HG02870 (cell line): ENCODE measurements at regions not wholly inside any gene's neighbourhood (a gene's known extent, or its start where the extent isn't known, plus 50 kb on each side); places are given as distances from the start of the nearest gene placed in this dataset.

Experiments used
- ATAC-seq: cut with Tn5 transposase; IDR thresholded peaks from one replicate; pipeline ENCODE4 v1.9.1; 2021; ENCODE audit warnings: mild to moderate bottlenecking, moderate library complexity; ENCODE audit not compliant: unreplicated experiment

DNA sequence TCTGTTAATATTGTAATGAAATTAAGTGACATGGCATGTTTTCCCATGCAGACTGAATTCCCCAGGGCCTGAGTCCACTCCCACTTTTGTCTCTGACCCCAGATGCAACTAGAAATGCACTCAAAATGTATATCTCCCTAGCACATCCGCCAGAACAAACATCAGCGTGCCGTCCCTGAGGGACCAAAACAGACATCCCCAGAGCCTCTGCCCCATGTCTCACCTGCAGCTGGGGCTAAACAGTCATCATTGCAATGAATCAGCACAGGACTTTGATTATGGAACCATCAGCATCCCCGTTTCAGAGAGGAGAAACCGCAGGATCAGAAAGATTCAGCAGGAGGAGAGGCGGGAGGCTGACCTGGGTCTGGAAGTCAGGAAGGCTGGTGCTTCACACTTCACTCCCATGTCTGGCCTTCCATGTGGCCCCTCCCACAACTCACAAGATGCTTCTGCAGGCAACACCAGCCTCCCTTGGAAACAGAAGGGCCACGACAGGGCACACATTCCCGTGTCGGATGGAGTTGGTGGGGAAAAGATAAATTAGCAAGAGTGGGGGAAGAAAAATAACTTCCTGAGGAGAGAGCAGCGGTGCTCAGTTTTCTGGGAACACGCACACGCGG, 130.6 kb upstream of the VSTM2B start:
- ATAC-seq: no peak

DNA sequence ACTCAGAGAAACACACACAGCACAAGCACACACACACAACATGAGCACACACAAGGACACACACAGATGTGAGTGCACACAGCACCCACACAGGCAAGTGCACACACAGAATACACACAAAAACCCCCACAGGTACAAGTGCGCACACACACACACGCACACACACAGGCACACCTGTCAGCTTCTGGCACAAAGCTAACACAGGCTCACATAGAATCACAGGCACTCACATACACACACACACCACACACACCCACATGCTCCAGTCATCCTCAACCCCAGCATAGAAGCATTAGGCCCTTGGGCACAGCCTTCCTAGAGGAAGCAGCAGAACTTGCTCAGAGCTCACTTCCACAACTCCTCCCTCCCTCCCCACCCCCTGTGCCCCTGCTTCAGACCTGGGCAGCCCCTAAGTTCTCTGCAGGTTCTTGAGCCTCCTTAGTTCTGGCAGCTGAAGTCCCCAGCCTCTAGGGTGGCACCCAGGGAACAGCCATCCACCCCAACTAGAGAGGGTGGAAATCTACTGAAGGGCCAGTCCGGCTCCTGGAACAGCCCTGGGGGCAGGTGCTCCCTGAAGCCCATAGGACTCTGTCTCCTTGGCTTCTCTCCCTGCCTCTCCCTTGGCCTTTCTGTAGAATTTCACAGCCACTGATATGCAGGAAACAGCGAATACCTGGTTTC, 129.9 kb upstream of the VSTM2B start:
- no peak for ATAC-seq

GRCh38 chr19:29396925-29397324, 128.9 kb upstream of the VSTM2B start:
- ATAC-seq: no peak

DNA sequence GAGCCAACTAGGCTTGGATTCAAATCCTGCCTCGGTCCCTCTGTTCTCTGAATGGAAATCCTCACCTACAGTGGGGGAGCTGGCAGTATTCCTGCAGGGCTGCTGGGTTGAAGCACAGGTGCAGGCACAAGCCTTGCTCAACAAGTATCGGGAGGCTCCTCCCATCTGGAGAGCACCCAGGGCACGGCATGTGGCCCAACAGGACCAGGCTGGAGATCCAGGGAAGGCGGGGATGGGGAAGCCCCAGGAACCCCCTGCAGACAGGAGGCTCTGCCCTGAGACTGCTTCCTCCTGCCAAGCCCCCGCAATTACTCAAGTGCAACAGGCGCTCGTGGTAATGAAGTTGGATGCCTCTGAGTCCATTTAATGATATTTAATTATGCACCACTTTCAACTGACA, 128.0 kb upstream of the VSTM2B start:
- no peak for ATAC-seq

- no peak for ATAC-seq
Measured at GRCh38 chr19:29399804-29400203, 126.0 kb upstream of the VSTM2B start.

DNA sequence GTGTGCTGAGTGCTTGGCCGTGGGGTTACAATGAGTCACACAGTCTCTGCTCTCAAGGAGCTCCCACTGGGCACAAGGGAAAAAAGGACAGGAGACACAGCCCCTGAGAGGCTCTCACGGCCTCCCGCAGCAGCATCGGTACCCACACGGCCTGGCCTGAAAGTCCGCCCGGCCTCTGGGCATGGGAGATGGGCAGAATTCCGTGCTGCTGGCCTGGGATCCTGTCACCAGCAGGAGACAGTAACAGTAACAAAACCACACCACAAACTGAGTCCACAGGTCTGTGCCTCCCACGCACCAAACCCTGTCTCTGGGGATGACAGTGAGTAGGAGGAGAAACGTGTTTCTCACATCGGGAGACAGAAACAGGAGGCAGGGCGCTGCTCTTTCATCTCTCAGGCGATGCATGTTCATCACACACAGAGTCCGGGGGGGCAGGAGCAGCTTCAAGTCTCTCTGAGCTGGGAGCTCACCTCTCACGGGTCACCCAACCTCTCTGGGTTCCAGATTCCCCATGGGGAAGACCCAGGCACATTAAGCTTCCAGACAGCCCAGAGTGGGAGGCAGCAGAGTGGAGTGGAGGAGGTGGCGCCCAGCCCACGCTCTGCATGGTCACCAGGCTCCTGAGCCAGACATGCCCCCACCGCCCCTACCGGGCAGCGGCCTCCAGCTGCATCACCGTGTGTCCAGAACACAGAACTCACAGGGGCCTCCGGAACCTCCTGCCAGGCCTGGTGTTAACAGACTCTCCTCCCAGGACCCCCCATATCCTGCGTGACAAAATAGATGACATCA, 124.7 kb upstream of the VSTM2B start:
- no peak for ATAC-seq

DNA sequence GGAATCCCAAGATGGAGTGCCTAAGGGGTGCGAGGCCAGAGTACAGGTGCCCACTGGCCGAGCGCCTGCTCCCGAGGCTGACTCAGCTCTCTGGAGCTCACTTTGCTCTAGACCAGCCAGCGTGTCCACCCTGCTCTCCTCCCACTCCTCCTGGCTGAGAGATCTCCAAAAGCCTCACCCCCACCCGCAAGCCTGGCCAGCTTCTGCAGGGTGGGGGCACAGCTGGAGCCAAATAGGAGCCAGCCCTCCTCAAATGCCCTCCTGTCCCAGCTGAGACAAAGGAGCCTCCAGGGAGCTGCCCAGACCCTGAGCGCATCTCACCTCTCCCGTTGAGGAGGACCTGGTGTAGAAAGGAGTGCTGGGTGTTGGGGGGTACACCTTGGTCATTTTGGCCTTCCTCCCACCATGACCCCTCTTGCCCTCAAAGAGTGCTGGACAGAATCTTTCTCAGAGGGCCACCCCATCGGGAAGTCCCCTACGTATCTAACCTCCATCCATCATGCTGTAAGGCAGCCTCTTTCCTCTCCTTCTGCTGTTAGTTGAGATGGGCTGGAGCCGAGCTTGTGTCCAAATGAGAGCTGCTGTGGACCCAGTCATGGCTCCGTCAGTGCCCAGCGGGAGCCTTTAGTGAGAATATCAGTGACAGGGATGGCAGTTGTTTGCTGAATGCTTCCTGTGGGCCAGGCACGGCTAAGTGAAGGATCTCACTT, 123.9 kb upstream of the VSTM2B start:
- no peak for ATAC-seq

DNA sequence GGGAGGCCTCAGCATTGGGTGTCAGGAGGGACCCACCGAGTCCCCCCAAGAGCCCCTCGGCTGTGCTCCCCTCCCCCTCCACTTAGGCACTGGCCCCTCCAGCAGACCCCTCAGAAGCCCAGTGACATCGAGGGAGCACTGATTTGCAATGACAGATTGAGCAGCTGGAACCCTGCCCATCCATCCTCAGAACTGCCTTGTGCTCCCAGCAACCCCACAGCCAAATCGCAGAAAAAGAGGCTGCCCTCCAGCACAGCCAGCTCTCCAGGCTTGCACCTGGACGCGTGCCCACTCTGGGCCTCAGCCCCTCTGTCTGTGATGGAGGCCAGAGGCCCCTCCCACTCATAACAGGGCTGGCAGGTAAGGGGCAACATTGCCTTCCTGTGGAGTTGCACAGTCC, 123.2 kb upstream of the VSTM2B start:
- ATAC-seq: no peak

DNA sequence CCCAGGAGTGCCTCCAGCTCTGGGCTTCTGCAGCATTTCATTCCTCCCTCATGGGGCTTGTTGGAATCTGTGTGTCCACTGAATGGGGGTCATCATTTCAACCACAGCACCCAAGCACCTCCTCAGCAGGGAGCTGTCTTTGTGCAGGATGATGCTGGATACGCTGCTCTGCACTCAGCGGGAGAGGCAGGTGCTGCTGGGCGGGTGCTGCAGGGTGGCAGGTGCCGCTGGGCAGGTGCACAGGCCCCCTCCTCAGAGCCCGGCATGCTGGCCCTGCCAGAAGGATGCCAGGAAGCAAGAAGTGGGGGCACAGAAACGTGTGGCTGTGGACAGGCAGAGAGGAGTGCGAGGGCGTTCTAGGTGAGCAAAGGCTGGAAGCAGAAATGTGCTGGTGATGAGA, 121.8 kb upstream of the VSTM2B start:
- no peak for ATAC-seq

GRCh38 chr19:29404951-29405727, 120.7 kb upstream of the VSTM2B start:
- ATAC-seq: no peak

GRCh38 chr19:29405728-29405995, 120.1 kb upstream of the VSTM2B start:
- ATAC-seq: no peak

- ATAC-seq: no peak
Measured at GRCh38 chr19:29409076-29409862, 116.5 kb upstream of the VSTM2B start.

DNA sequence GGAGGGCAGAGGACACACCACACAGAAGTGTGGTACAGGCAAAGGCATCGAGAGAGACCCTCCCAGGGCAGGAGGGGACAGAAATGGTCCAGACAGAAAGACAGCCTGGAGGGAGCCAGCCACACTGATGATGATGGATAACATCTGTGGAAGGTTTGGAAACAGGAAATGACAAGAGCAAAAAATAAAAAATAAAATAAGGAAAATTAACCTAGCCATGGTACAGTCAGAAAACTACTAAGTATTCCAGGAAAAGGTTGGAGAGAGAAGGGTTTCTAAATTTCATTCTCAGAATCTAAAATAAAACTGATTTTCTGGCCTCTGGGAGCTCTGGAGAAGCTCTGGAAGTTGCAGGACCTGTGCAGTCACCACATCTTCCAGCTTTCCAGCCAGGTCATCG, 115.2 kb upstream of the VSTM2B start:
- ATAC-seq: no peak

GRCh38 chr19:29411113-29411581, 114.6 kb upstream of the VSTM2B start:
- ATAC-seq: no peak

DNA sequence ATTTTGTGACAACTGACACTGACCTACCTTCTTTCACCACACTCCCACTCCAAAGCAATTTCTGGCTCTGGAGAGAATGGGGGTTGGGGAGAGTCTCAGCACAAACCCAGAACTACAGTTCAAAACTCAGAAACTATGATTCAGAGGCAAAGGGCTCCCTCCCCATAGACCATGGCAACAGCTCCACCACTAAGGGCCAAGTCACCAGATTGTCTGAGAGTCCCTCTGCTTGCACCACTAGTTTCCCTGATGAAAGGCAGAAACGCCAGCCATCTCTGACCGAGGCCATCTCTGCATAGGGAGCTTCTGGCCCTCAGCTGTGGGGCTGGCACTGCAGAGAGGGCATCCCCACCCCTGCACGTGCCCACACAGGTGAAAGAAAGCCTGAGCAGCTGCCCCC, 112.4 kb upstream of the VSTM2B start:
- no peak for ATAC-seq

DNA sequence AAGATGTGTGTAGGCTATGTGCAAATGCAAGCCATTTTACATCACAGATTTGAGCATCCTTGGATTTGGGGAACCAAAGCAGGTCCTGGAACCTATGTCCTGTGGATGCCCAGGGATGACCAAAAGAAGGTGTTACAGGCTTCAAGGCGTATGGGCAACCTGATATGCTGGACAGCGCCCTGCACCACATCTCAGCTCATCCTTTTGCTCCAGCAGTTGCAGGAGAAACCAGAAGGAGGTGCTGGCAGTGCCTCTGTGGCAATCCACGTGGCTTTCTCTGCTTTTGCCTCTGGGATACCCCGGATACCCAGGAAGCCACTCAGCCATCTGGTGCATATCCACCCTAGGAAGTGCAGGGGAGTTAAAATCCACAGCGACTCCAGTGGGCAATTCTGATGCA, 110.3 kb upstream of the VSTM2B start:
- no peak for ATAC-seq

DNA sequence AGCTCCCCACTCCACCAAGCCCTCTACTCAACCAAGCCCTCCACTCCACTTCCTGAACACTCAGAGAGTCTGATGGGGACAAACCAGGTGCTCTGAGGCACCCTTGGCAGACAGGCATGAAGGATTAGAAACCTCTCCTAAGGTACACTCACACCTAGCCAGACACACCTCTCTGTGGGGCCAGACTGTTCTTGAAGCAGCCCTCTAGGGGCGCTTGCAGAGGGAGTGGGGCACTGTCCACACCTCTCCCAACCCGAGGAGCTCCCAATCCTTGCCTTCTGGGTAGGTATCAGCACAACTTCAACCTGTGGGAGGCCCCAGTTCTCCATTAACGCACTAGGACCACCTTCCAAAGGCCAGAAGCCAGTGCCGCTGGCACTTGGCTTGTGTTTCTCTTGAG, 108.7 kb upstream of the VSTM2B start:
- no peak for ATAC-seq

DNA sequence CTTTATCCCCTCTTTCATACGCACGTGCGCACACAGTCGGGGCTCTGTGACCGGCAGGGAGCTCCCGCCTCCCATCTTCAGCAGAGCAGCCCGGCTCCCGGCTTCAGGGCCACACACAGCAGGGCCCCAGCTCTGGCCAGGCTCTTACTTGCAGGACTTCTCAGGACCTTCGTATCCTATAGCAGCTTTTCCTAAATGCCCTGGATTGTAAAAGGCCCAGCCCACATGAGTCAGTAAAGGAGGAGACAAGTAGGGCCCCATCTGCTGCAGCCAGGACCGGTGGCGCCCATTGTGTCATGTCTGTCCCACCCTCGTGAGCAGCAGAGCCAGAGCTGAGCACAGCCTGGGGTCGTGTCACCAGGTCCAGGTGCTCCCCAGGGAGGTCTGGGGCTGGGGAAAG, 107.6 kb upstream of the VSTM2B start:
- no peak for ATAC-seq

DNA sequence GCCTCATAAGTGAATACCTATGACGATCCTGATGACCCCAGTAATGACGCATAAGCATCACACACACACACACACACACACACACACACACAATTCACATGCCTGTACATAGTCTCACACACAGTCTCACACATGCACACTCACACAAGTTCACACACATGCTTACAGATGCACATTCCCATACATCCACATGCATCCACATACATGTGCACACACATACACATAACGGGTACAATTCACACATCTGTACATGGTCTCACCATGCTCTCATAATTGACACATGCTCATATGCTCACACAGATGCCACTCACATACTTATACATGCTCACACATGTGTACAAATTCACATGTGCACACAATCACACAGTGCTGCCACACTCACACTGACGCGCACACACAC, 105.7 kb upstream of the VSTM2B start:
- ATAC-seq: no peak
